ENCODE measurements at regions not wholly inside any gene's neighbourhood (a gene's known extent, or its start where the extent isn't known, plus 50 kb on each side); places are given as distances from the start of the nearest gene placed in this dataset.

GRCh38 chr3:118433825-118434224 is 600.8 kb downstream of the IGSF11 start:
- Histone ChIP-seq H3K36me3 (no peaks in the 10 kb centered on the region), H3K4me1 (replicated peaks) (no peaks in the 10 kb centered on the region), H3K27me3 (replicated peaks; ENCODE audit: insufficient read depth) (no peaks in the 10 kb centered on the region), H3K4me3 (no peak overlapping the region), H3K27ac (no peak overlapping the region), H3K9me3 (no peaks in the 10 kb centered on the region)
- TF ChIP-seq POLR2A (IDR thresholded peaks at IDR 0.05) (no peak), POLR2AphosphoS5 (IDR thresholded peaks at IDR 0.05) (no peak), CTCF (IDR thresholded peaks at IDR 0.05) (no peak)
- intact Hi-C loops (cut with DNase I) = no loop called here
- WGBS = 67% methylated on average over 2 of the region's 2 CpGs
- DNase-seq (ENCODE audit: low spot score) = no peak

- WGBS = 77% methylated on average over 1 of the region's 1 CpG
- no peak for TF ChIP-seq CTCF (IDR thresholded peaks at IDR 0.05)
- no peaks in the 10 kb centered on the region for H3K4me1 ChIP-seq (replicated peaks)
- no peaks in the 10 kb centered on the region for H3K9me3 ChIP-seq
- H3K4me3 ChIP-seq = no peak overlapping the region
- no peaks in the 10 kb centered on the region for H3K27me3 ChIP-seq (replicated peaks; ENCODE audit: insufficient read depth)
- H3K36me3 ChIP-seq = no peaks in the 10 kb centered on the region
- intact Hi-C loops (cut with DNase I) = no loop called here
- DNase-seq (ENCODE audit: low spot score) = no peak
- no peak overlapping the region for H3K27ac ChIP-seq
These were observed 598.7 kb downstream of the IGSF11 start for GRCh38 chr3:118435851-118436350.

- DNase-seq (ENCODE audit: low spot score) = no peak
- TF ChIP-seq POLR2A (IDR thresholded peaks at IDR 0.05) = no peak
- no peak for TF ChIP-seq POLR2AphosphoS5 (IDR thresholded peaks at IDR 0.05)
- no peak for TF ChIP-seq CTCF (IDR thresholded peaks at IDR 0.05)
- WGBS = 35% methylated on average over 1 of the region's 1 CpG
- H3K36me3 ChIP-seq = no peaks in the 10 kb centered on the region
- H3K4me1 ChIP-seq (replicated peaks) = no peaks in the 10 kb centered on the region
- no peak overlapping the region for H3K27ac ChIP-seq
- no peaks in the 10 kb centered on the region for H3K9me3 ChIP-seq
- H3K27me3 ChIP-seq (replicated peaks; ENCODE audit: insufficient read depth) = no peaks in the 10 kb centered on the region
- intact Hi-C loops (cut with DNase I) = no loop called here
- no peak overlapping the region for H3K4me3 ChIP-seq
These were observed 597.9 kb downstream of the IGSF11 start for GRCh38 chr3:118436697-118437262.

- Histone ChIP-seq H3K9me3 (no peaks in the 10 kb centered on the region), H3K36me3 (no peaks in the 10 kb centered on the region), H3K4me3 (no peak overlapping the region), H3K4me1 (replicated peaks) (no peaks in the 10 kb centered on the region), H3K27ac (no peak overlapping the region), H3K27me3 (replicated peaks; ENCODE audit: insufficient read depth) (no peaks in the 10 kb centered on the region)
- TF ChIP-seq POLR2A (IDR thresholded peaks at IDR 0.05) = no peak
- TF ChIP-seq CTCF (IDR thresholded peaks at IDR 0.05) = no peak
- no peak for TF ChIP-seq POLR2AphosphoS5 (IDR thresholded peaks at IDR 0.05)
- DNase-seq (ENCODE audit: low spot score) = no peak
- WGBS = 82% methylated on average over 6 of the region's 6 CpGs
- intact Hi-C loops (cut with DNase I) = no loop called here
These were observed 589.6 kb downstream of the IGSF11 start for GRCh38 chr3:118445036-118445435.

GRCh38 chr3:118447339-118447738 is 587.3 kb downstream of the IGSF11 start:
- Histone ChIP-seq H3K9me3 (no peaks in the 10 kb centered on the region), H3K36me3 (no peaks in the 10 kb centered on the region), H3K27ac (no peak overlapping the region), H3K27me3 (replicated peaks; ENCODE audit: insufficient read depth) (no peaks in the 10 kb centered on the region), H3K4me3 (no peak overlapping the region), H3K4me1 (replicated peaks) (no peaks in the 10 kb centered on the region)
- intact Hi-C loops (cut with DNase I) = no loop called here
- no peak for TF ChIP-seq POLR2A (IDR thresholded peaks at IDR 0.05)
- no peak for TF ChIP-seq CTCF (IDR thresholded peaks at IDR 0.05)
- TF ChIP-seq POLR2AphosphoS5 (IDR thresholded peaks at IDR 0.05) = no peak
- no peak for DNase-seq (ENCODE audit: low spot score)

Data from prostate gland (tissue), 2 donors.